D721Med (cell line): ENCODE measurements at regions not wholly inside any gene's neighbourhood (a gene's known extent, or its start where the extent isn't known, plus 50 kb on each side); places are given as distances from the start of the nearest gene placed in this dataset.

Source experiments
- DNase-seq: peaks from one replicate; pipeline ENCODE4 v3.0.0; 2011; ENCODE audit warnings: low spot score; ENCODE audit not compliant: insufficient read length
- FAIRE-seq: peaks from 2 replicates; lab custom pipeline; 2011; peaks lifted over from hg19 to GRCh38; lab: Jason Lieb, UNC
- TF ChIP-seq, protein P1 (sequence below): IDR thresholded peaks from 2 replicates; pipeline ENCODE4 v1.5.1; 2012; ENCODE audit warnings: mild to moderate bottlenecking, control low read depth; ENCODE audit not compliant: insufficient read depth; ENCODE audit errors: missing control alignments

DNA sequence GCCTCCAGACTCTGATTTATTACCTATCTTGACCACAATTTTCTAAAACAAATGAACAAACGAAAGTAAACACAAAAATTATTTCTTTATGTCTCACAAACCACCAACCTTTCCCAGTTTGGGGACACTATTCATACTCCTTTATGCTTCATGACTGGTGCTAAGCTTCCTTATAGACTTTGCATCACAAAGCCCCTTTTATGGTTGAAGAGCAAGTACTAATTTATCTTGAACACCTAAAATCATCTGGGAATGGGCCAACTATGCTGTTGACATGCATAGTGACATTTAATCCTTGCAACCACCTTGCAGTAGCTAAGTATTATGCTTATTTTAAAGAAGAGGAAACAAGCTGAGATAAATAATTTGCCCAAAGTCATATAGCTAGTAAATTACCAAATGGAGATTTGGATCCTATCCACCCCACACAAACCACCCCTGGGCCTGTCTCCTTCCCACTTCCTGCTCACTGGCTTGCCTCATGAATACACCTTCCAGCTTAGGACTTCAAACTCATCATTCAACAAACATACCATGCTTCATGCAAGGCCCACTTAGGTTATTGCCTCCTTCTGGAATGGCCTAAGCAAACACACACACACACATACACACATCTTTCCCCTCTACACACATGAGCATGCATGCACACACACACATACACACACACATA is 192.2 kb downstream of the PLPP3 start:
- TF ChIP-seq, protein P1, sequence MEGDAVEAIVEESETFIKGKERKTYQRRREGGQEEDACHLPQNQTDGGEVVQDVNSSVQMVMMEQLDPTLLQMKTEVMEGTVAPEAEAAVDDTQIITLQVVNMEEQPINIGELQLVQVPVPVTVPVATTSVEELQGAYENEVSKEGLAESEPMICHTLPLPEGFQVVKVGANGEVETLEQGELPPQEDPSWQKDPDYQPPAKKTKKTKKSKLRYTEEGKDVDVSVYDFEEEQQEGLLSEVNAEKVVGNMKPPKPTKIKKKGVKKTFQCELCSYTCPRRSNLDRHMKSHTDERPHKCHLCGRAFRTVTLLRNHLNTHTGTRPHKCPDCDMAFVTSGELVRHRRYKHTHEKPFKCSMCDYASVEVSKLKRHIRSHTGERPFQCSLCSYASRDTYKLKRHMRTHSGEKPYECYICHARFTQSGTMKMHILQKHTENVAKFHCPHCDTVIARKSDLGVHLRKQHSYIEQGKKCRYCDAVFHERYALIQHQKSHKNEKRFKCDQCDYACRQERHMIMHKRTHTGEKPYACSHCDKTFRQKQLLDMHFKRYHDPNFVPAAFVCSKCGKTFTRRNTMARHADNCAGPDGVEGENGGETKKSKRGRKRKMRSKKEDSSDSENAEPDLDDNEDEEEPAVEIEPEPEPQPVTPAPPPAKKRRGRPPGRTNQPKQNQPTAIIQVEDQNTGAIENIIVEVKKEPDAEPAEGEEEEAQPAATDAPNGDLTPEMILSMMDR = no peak
- no peak for DNase-seq
- FAIRE-seq = no peak

DNA sequence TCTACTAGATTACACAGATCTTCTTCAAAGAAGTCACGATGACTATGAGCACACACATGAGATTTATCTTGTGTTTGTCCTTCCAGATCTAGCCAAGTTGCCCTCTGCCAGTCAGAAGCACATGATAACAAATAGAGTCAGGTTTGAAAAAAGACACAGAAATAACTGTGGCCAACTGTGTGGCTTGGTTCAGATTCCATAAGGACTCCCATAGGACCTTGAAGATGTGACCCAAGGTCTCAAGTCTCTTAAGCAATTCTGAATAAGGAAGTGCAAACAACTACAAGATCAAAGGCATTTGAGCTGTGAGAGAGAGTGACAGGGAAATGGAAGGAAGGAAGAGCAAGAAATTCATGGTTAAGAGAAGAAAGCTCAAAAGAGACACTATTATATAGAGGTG is 194.0 kb downstream of the PLPP3 start:
- no peak for DNase-seq
- TF ChIP-seq, protein P1 = no peak
- no peak for FAIRE-seq

DNA sequence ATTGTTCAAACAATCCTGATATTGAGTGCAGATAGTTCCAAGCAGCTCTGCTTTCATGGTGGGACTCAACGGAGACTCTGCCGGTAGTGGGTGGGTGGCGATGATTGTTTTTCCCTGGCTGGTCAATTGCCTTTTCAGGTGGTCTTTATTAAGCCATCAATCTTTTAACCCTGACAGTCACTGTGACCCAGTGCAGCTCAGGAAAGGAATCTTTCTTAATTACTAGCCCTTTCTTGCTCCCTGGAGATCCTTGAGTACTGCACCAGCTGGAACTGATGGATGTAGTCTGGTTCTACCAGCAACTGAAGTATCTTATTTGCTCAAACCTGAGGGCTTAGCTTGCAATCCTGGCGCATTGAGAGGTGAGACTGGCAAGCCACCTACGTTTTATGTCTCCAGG is 196.4 kb downstream of the PLPP3 start:
- FAIRE-seq (no peak), DNase-seq (no peak)

DNA sequence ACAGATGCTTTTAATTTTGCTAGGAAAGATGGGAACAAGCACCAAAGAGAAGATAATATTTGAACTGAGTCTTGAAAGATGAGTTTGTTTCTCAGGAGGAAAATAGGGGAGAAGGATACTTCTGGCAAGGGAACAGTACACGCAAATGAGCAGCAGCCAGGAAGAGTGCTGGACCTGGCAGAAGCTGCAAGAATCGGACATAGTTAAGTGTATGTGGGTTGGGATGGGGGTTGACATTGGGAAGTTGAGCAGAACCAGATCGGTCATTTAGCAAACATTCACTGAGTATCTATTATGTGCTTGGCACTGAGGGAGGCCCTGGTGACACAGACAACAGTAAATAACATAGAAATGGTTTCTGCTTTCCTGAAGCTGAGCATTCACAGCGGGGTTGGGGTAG is 198.8 kb downstream of the PLPP3 start:
- FAIRE-seq (no peak), DNase-seq (no peak)
- TF ChIP-seq, protein P1 = no peak

More for the DNA sequence above, 196.4 kb downstream of the PLPP3 start:
- TF ChIP-seq, protein P1 = no peak

DNA sequence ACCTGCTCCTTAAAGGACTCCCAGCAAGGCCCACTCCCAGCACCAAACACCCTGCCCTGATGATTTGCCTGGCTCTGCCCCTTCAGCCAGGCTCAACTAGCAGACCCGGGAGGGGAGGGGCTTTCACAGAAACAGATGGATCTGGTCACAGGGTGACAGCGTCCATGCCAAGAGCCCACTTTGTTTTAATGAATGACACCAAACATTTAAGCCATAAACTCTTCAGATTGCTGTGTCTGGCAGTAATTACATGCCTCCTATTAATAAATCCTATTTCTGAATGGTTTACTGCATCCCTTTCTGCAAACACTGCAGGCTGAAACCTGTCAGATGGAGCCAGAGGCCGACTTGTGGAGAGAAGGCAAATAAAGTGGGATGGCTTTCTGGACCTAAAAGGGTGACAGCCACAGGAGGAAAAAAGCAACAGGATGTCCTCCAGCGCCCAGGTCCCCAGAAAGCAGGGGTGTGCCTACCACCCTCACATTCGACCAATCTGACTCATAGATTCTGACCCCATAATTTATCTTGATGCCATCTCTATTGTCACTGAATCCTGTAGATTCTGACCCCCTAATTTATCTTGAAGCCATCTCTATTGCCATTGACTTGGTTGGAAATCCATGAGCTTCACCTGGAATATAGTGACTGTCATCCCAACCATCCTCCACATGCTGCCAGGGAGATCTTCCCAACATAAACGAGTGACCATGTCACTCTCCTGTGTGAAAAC is 200.9 kb downstream of the PLPP3 start:
- FAIRE-seq (no peak), DNase-seq (no peak)
- TF ChIP-seq, protein P1 = peak; percentile 25

DNA sequence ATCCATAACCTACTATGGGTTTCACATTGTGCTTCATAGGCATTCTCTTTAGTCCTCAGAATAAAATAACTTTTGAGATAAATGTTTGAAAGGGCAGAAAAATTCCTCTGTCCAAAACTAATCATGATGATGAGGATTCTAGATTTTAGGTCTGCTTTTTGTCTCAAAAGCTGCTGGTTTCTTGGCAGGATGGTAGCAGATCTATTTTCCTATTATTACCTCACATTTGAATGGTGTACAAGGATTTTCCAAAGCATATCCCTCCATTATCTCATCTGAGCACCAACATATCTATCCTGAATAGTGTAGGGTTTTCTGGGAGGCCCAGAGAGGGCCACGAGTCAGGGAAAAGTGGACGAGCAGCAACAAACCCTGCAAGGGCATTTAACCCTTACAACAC is 201.9 kb downstream of the PLPP3 start:
- FAIRE-seq (no peak), DNase-seq (no peak)

More for the DNA sequence above, 201.9 kb downstream of the PLPP3 start:
- TF ChIP-seq, protein P1 = no peak
